Naive thymus-derived CD8-positive, alpha-beta T cell (primary cell): ENCODE measurements at regions not wholly inside any gene's neighbourhood (a gene's known extent, or its start where the extent isn't known, plus 50 kb on each side); places are given as distances from the start of the nearest gene placed in this dataset.
"Not testable (repeated sequence)": the region's sequence is repeated elsewhere in the genome, so short reads cannot be mapped to it uniquely, and the experiment has no call there.

Source experiments
- ATAC-seq, 2 donors: fragments of 150-1000 bp; cut with Tn5 transposase in 1 of 2; sonication (Bioruptor Pico), chemical (Tn5 transposase) in 1 of 2; 1 replicate in 1 of 2; 2 replicates in 1 of 2; pipeline ENCODE4 v1.10.0; 2021; ENCODE audit warnings: mild to moderate bottlenecking in 2 of 2, moderate library complexity in 2 of 2
- POLR2A ChIA-PET: fragments of 350-600 bp; sonication (Branson Sonifier 250); formaldehyde crosslinking; loops from one replicate; lab custom pipeline; 2021; ENCODE audit warnings: antibody characterized with exemption; lab: Charles Lee
- DNase-seq, 10 donors: peaks; one replicate each; pipeline versions ENCODE4 v3.0.0 to v3.0.0-alpha.2; 2020 to 2022
- H3K27ac Mint-ChIP-seq, 10 donors: one replicate each; pipeline ENCODE4 v1.8.0; 2020 to 2022; ENCODE audit warnings: mild to moderate bottlenecking in 10 of 10, mixed read lengths in 10 of 10, moderate library complexity in 4 of 10, inconsistent platforms in 1 of 10
- H3K27me3 Mint-ChIP-seq, 5 donors: one replicate each; pipeline ENCODE4 v1.8.0; 2021 to 2022; ENCODE audit warnings: mixed read lengths in 5 of 5
- H3K36me3 Mint-ChIP-seq, 3 donors: one replicate each; pipeline ENCODE4 v1.8.0; 2020 to 2022; ENCODE audit warnings: mixed read lengths in 3 of 3, mild to moderate bottlenecking in 2 of 3, inconsistent platforms in 1 of 3
- H3K4me1 Mint-ChIP-seq, 4 donors: one replicate each; pipeline ENCODE4 v1.8.0; 2021 to 2022; ENCODE audit warnings: mixed read lengths in 4 of 4
- H3K4me3 Mint-ChIP-seq, 10 donors: one replicate each; pipeline ENCODE4 v1.8.0; 2020 to 2022; ENCODE audit warnings: mild to moderate bottlenecking in 10 of 10, mixed read lengths in 10 of 10, moderate library complexity in 6 of 10, inconsistent platforms in 1 of 10
- H3K9me3 Mint-ChIP-seq, 9 donors: one replicate each; pipeline ENCODE4 v1.8.0; 2020 to 2022; ENCODE audit warnings: mixed read lengths in 9 of 9, mild to moderate bottlenecking in 3 of 9, inconsistent platforms in 1 of 9, moderate library complexity in 1 of 9

GRCh38 chr7:6927643-6928042 is 101.6 kb upstream of the CCZ1B start:
- H3K9me3 Mint-ChIP-seq, H3K36me3 Mint-ChIP-seq, H3K27me3 Mint-ChIP-seq, POLR2A ChIA-PET, ATAC-seq, H3K27ac Mint-ChIP-seq, DNase-seq, H3K4me3 Mint-ChIP-seq: not testable (repeated sequence)
- peaks cover 11 to 14% (median 12%) of the 10 kb centered on the region in 4 donors for H3K4me1 Mint-ChIP-seq

- POLR2A ChIA-PET, H3K9me3 Mint-ChIP-seq, ATAC-seq, H3K36me3 Mint-ChIP-seq, H3K27me3 Mint-ChIP-seq, H3K27ac Mint-ChIP-seq, DNase-seq: not testable (repeated sequence)
- H3K4me1 Mint-ChIP-seq: peaks cover 11 to 14% (median 12%) of the 10 kb centered on the region in 4 donors
- H3K4me3 Mint-ChIP-seq: peak overlapping the region in 1 of 10 donors; percentile 8
These were observed 103.5 kb upstream of the CCZ1B start for GRCh38 chr7:6929588-6929987.

- Mint-ChIP-seq H3K4me1 (peaks cover 11 to 14% (median 12%) of the 10 kb centered on the region in 4 donors), H3K27ac (peak overlapping the region in 3 of 10 donors; percentile 37 to 72 (median 64)), H3K4me3 (peak overlapping the region in 5 of 10 donors; percentile 29 to 78 (median 55))
- H3K9me3 Mint-ChIP-seq, POLR2A ChIA-PET, ATAC-seq, H3K36me3 Mint-ChIP-seq, H3K27me3 Mint-ChIP-seq: not testable (repeated sequence)
- DNase-seq: peak in 1 of 10 donors; percentile 13
These were observed 104.1 kb upstream of the CCZ1B start for GRCh38 chr7:6930081-6930635.

GRCh38 chr7:6930787-6931186 is 104.7 kb upstream of the CCZ1B start:
- POLR2A ChIA-PET: interaction anchor here (0.7 kb wide), 1 partner anchor 9 kb away, joined by 3 read pairs; no protein-coding TSS in a partner anchor
- Mint-ChIP-seq H3K4me3 (peak overlapping the region in 5 of 10 donors; percentile 39 to 78 (median 55)), H3K4me1 (peaks cover 9 to 12% (median 10%) of the 10 kb centered on the region in 4 donors), H3K27ac (peak overlapping the region in 3 of 10 donors; percentile 39 to 84 (median 72))
- not testable (repeated sequence) for H3K9me3 Mint-ChIP-seq, H3K27me3 Mint-ChIP-seq, H3K36me3 Mint-ChIP-seq, ATAC-seq
- DNase-seq: peak in 9 of 10 donors; percentile 13 to 67 (median 50)

GRCh38 chr7:6931456-6931855 is 105.4 kb upstream of the CCZ1B start:
- DNase-seq, H3K9me3 Mint-ChIP-seq, H3K4me3 Mint-ChIP-seq: not testable (repeated sequence)

DNA sequence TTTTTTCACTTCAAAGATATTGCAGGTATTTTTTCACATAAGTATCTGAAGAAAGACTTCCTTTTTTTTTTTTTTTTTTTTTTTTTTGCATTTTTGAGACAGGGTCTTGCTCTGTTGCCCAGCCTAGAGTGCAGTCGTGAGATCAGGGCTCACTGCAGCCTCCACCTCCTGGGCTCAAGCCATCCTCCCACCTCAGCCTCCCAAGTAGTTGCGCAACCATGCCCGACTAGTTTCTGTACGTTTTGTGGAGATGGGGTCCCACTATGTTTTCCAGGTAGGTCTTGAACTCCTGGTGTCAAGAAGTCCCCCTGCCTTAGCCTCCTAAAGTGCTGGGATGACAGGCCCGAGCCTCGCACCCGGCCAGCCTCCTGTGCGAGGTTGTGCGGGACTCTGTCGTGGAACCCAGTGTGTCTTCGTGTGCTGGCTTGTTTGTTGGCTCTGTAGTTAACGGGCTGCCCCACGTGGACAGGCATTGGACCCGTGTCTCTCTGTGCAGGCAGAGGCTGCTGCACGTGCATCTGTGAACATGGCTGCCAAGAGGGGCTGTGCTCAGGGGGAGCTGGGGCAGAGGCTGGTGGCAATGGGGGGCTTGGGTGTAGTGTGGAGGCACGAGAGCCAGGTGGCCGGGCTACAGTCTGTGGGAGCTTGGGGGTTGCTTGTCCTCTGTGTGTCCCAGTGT is 108.0 kb upstream of the CCZ1B start:
- ATAC-seq, H3K36me3 Mint-ChIP-seq, H3K27me3 Mint-ChIP-seq, H3K4me3 Mint-ChIP-seq, DNase-seq, H3K9me3 Mint-ChIP-seq, POLR2A ChIA-PET, H3K27ac Mint-ChIP-seq: not testable (repeated sequence)
- peaks cover 8 to 12% (median 10%) of the 10 kb centered on the region in 4 donors for H3K4me1 Mint-ChIP-seq

More at GRCh38 chr7:6931456-6931855, 105.4 kb upstream of the CCZ1B start:
- peak overlapping the region in 1 of 10 donors; percentile 84 for H3K27ac Mint-ChIP-seq
- peaks cover 7 to 12% (median 8%) of the 10 kb centered on the region in 4 donors for H3K4me1 Mint-ChIP-seq
- POLR2A ChIA-PET: interaction anchor here (0.7 kb wide), 1 partner anchor 10 kb away, joined by 3 read pairs; no protein-coding TSS in a partner anchor
- ATAC-seq, H3K27me3 Mint-ChIP-seq, H3K36me3 Mint-ChIP-seq: not testable (repeated sequence)

DNA sequence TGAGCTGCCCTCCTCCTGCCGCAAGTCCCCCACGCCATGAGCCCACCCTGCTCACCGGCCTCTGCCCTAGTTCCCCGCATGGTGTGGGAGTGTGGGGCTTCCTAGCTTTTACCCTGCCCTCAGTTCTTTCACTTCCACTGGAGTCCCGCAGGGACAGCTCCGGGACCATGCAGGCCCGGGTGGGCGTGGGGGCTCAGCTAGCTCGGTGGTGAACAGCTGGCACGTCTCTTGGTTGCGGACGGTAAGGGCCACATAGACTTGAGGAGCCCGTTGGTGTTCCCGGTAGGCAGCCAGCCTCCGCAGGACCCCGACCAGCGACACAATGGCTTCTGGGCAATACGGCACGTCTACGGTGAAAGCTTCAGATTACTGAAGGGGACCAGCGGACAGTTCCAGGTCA is 108.9 kb upstream of the CCZ1B start:
- Mint-ChIP-seq H3K4me1 (peaks cover 7 to 12% (median 10%) of the 10 kb centered on the region in 4 donors), H3K4me3 (no peak overlapping the region), H3K9me3 (no peaks in the 10 kb centered on the region), H3K36me3 (no peaks in the 10 kb centered on the region), H3K27ac (no peak overlapping the region), H3K27me3 (no peaks in the 10 kb centered on the region)
- POLR2A ChIA-PET: no interaction called here
- ATAC-seq (no peak), DNase-seq (no peak)

DNA sequence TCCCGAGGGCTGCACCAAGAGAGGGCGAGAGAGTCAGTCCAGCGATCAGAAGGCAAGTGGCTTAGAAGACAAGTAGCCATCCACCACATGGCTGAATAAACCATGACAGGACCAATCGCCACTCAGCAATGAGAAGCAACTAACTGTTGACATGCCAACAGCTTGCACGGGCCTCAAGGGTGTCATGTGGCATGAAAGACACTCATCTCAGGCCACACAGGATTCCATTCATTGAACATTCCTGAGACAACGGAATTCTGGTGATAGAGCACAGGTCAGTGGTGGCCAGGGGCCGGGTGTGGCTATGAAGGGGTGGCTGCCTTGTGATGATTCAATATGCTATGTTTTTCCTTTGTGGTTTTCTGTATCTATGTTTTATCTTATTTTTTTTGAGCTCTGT is 110.6 kb upstream of the CCZ1B start:
- H3K27me3 Mint-ChIP-seq, H3K4me3 Mint-ChIP-seq, H3K36me3 Mint-ChIP-seq, POLR2A ChIA-PET, H3K4me1 Mint-ChIP-seq, H3K9me3 Mint-ChIP-seq, DNase-seq, ATAC-seq: not testable (repeated sequence)
- H3K27ac Mint-ChIP-seq: peak overlapping the region in 1 of 10 donors; percentile 4

- DNase-seq, H3K4me3 Mint-ChIP-seq, ATAC-seq, POLR2A ChIA-PET, H3K27ac Mint-ChIP-seq, H3K9me3 Mint-ChIP-seq, H3K27me3 Mint-ChIP-seq, H3K4me1 Mint-ChIP-seq, H3K36me3 Mint-ChIP-seq: not testable (repeated sequence)
These were observed 111.7 kb upstream of the CCZ1B start for GRCh38 chr7:6937746-6938145.

DNA sequence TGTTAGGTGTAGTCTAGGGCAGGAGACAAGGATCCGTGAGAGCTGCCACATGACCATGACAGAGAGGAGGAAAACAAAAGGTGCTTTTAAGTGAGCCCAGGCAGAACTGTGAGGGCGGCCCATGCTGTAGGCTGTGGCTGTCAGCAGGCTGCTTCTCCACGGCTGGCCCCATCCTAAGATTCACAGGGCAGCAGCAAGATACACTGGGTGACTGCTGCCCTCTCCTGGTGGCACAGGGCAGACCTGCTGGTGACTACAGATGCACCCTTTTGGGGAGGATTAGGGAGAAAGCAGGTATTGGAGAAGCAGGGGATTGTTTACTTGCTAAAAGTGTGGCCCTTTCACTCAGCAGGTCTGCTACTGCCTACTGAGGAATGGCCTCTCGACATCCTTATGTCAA is 112.2 kb upstream of the CCZ1B start:
- POLR2A ChIA-PET, ATAC-seq, H3K4me1 Mint-ChIP-seq, H3K27me3 Mint-ChIP-seq, H3K36me3 Mint-ChIP-seq, H3K27ac Mint-ChIP-seq, H3K4me3 Mint-ChIP-seq, H3K9me3 Mint-ChIP-seq: not testable (repeated sequence)
- peak in 2 of 10 donors; percentile 4 to 27 for DNase-seq

GRCh38 chr7:6939126-6939525 is 113.1 kb upstream of the CCZ1B start:
- ATAC-seq: not testable (repeated sequence)

GRCh38 chr7:6939896-6940295 is 113.8 kb upstream of the CCZ1B start:
- H3K36me3 Mint-ChIP-seq, H3K4me1 Mint-ChIP-seq, ATAC-seq, H3K4me3 Mint-ChIP-seq, H3K27ac Mint-ChIP-seq, POLR2A ChIA-PET, H3K27me3 Mint-ChIP-seq, DNase-seq, H3K9me3 Mint-ChIP-seq: not testable (repeated sequence)

More at GRCh38 chr7:6939126-6939525, 113.1 kb upstream of the CCZ1B start:
- H3K27ac Mint-ChIP-seq, DNase-seq, POLR2A ChIA-PET, H3K36me3 Mint-ChIP-seq, H3K4me1 Mint-ChIP-seq, H3K9me3 Mint-ChIP-seq, H3K4me3 Mint-ChIP-seq, H3K27me3 Mint-ChIP-seq: not testable (repeated sequence)

GRCh38 chr7:6946873-6947272 is 120.8 kb upstream of the CCZ1B start:
- ATAC-seq, H3K27ac Mint-ChIP-seq, DNase-seq, H3K4me3 Mint-ChIP-seq, H3K9me3 Mint-ChIP-seq, POLR2A ChIA-PET, H3K36me3 Mint-ChIP-seq, H3K4me1 Mint-ChIP-seq: not testable (repeated sequence)
- H3K27me3 Mint-ChIP-seq: peaks cover 0 to 12% (median 5%) of the 10 kb centered on the region in 5 donors
